GM20000 (cell line): ENCODE measurements at regions not wholly inside any gene's neighbourhood (a gene's known extent, or its start where the extent isn't known, plus 50 kb on each side); places are given as distances from the start of the nearest gene placed in this dataset.
A peak's percentile ranks its signal among the peaks of the same experiment; 100 is the strongest.

Experiments used
- DNase-seq: peaks from one replicate; pipeline ENCODE4 v3.0.0; 2012; ENCODE audit warnings: low spot score
- TF ChIP-seq, protein P1 (sequence below): IDR thresholded peaks from 2 replicates; pipeline ENCODE4 v1.5.1; 2012; ENCODE audit warnings: mild to moderate bottlenecking, control low read depth; ENCODE audit errors: extremely low read depth, missing control alignments

DNA sequence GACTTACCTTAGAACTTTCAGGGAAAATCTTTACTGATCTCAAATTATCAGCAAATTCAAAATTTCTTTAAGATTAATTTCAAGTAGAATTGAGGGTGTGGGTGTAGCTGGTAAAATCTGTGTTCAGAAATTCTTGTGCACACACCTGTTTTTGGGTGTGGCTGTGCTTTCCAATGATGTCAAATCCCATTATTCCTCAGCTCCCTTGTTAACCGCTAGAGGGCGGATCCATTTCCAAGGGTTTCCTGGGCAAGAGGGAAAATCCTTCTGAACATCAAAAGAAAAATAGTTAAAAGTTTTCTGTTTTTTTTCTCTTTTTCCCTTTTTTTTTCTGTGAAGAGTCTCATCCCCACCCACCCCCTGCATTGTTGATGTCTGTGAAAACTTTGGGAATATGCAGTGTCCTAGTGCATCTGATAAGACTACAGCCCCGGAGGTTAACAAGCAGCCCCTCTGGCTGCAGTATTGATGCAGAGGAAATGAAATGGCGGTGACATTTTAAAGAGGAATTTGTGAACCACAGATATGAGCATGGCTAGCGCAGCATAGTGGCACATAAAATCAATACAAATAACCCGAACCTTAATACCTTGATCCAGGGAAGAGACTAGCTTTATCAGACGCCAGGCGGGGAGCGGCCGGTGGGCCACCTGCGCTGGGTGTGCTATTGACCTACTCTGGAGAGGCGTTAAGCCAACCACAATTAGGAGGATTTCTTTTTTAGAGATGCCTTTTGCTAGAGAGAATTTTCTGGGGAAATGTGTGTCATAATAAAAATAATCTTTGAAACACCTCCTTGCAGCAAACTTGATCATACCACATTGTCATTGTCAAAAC, 130.9 kb downstream of the FOXA2 start:
- DNase-seq, result no peak
- TF ChIP-seq, protein P1, sequence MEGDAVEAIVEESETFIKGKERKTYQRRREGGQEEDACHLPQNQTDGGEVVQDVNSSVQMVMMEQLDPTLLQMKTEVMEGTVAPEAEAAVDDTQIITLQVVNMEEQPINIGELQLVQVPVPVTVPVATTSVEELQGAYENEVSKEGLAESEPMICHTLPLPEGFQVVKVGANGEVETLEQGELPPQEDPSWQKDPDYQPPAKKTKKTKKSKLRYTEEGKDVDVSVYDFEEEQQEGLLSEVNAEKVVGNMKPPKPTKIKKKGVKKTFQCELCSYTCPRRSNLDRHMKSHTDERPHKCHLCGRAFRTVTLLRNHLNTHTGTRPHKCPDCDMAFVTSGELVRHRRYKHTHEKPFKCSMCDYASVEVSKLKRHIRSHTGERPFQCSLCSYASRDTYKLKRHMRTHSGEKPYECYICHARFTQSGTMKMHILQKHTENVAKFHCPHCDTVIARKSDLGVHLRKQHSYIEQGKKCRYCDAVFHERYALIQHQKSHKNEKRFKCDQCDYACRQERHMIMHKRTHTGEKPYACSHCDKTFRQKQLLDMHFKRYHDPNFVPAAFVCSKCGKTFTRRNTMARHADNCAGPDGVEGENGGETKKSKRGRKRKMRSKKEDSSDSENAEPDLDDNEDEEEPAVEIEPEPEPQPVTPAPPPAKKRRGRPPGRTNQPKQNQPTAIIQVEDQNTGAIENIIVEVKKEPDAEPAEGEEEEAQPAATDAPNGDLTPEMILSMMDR, result peak; percentile 8

DNA sequence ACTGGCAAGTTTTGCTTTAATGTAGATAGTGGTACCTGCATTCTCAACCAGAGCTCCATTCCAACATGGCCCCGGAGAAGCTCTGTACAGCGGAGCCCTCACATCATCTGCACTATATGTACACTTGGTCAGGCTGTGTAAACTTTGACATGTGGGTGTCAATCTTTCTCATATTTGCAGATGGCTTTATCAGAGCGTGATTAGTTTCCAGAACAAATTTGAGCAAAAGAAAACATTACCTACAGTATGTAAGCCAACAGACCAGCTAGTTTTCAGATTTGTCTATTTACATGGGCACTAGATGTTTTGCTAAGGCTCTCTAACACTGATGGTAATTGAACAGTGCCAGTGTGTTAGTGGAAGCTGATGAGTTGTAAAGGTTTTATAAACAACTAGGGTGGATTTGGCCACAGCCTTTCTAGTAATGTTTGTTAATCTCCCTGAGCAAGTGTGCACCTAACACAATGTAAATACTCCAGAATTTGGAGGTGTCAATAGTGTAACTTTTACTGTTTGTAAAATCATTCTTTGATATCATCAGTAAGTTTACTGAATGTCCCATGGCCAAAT, 131.8 kb downstream of the FOXA2 start:
- no peak for DNase-seq

DNA sequence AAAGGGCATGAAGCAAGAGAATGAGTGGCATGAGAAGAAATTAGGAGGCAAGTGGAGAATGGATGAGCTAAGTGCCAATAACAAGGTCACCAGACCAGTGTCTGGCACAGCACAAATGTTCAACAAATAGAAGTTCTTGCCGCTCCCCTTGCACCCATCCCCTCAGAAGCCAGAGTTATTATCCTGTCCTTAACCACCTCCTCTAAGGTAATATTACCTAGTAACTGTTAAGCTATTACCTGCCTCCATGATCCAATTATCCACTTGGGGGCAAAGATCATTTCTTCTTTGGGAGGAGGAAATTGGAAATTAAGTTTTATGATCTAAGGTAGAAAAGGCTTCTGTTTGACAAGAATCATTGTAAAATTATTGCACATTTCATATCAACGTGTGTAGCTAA, 133.8 kb downstream of the FOXA2 start:
- TF ChIP-seq, protein P1, result no peak
- no peak for DNase-seq

More for the DNA sequence above, 131.8 kb downstream of the FOXA2 start:
- TF ChIP-seq, protein P1, result no peak

DNA sequence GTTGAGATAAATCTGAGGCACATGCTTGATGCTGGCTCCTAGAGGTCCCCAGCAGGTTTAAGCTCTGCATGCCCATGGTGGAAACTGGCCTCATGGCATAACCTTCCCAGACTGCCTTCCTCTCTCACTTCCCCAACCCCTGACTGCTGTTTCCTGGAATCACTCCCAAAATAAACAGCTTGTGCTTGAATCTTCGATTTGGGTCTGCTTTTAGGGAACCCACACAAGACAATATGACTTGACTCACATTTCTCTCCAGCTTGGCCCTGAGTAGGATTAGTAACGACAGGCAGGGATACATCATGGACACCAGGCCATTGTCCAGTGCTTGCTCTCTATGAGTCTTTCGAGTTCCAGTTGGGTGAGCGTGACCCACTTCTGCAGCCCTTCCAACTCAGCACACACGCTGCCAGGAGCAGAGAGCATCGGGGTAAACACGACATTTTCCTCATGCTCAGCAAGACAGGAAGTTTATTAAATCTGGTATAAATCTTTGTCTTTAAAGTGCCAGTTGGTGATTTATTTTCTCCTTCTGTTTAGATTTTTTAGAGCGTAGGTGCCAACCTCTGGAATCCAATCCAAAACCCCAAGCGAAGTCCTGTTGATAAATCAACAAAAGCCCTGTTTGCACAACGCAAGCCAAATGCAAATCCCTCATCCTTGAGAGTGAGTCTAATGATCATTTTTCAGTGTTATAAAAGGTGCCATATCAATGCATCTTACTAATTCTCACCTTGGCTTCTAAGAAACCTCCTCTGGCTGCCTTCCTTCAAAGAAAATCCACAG, 135.0 kb downstream of the FOXA2 start:
- TF ChIP-seq, protein P1, result no peak
- no peak for DNase-seq

DNA sequence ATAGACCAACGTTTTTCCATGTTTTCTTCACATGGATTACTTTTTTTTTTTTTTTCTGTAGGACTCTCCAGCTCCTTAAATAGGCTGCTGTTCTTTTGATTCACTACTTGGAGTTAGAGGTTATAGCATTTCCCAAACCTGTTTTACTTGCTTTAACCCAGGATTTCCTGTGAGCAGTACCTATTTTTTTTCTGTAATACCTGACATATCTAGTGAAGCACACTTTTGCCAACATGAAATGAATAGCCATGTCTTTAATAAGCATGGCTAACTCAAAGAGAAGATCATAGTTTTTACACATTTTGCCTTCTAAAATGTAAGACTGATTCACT, 137.0 kb downstream of the FOXA2 start:
- TF ChIP-seq, protein P1, result no peak
- no peak for DNase-seq

DNA sequence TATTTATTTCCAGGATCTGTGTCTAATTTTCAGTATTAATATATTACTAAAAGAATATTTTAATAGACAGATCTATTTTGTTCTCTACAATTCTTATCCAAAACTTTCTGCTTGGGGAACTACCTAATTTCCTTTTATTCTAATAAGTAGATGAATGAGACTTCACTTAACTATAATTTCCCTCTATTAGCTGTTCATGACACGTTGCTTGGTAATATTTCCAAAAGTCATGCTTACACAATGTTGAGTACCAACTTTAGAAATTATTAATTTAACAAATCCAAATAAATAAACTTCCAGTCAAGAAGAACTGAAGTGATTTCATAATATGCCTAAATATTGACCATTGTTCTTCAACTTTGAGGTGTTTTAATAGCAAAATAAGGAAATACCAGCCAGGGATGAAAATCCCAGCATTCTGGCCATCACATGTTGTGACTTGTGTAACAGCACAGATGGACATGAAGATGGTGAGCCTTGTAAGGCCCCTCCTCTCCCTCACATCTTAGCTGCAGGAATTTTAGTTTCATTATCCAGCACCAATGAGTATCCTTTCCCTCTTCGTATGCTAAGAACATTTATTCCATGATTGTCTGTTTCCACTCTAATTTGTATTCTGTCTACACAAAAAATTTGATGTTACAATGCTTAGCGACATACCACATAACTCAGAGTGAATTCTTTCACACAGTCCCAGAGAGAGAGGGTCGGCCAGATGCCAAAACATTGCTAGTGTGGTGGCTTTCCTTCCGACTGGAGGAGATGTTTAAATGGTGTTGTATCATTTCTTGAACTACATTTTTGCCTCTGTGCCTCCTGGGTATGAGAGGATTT, 137.5 kb downstream of the FOXA2 start:
- TF ChIP-seq, protein P1, result no peak
- no peak for DNase-seq
